Peyer's patch (tissue), 4 donors: ENCODE measurements at regions not wholly inside any gene's neighbourhood (a gene's known extent, or its start where the extent isn't known, plus 50 kb on each side); places are given as distances from the start of the nearest gene placed in this dataset.

Source experiments
- CTCF ChIP-seq, 6 experiments: fragments of 450-650 bp in 4 of 6; fragments of 200-600 bp in 2 of 6; sonication (generic) in 1 of 6; IDR thresholded peaks; one replicate each; pipeline ENCODE4 v1.5.1; 2017 to 2019; ENCODE audit warnings: antibody characterized with exemption in 6 of 6, mild to moderate bottlenecking in 3 of 6, moderate library complexity in 1 of 6
- POLR2A ChIP-seq, 2 donors: fragments of 450-650 bp; IDR thresholded peaks; one replicate each; pipeline ENCODE4 v1.5.1; 2017; ENCODE audit warnings: antibody characterized with exemption in 2 of 2, mild to moderate bottlenecking in 2 of 2, moderate library complexity in 2 of 2

- TF ChIP-seq CTCF (IDR thresholded peaks at IDR 0.05) (no peak), POLR2A (IDR thresholded peaks at IDR 0.05) (no peak)
Observed at GRCh38 chr12:77540097-77540496, 290.6 kb upstream of the NAV3 start.
